Fibroblast of villous mesenchyme (primary cell): ENCODE measurements at regions not wholly inside any gene's neighbourhood (a gene's known extent, or its start where the extent isn't known, plus 50 kb on each side); places are given as distances from the start of the nearest gene placed in this dataset.

ENCODE experiments used
- DNase-seq: peaks from one replicate; pipeline ENCODE4 v3.0.0-alpha.2; 2010; ENCODE audit warnings: low read depth
- H3K4me3 ChIP-seq: 2 replicates; pipeline ENCODE4 v1.5.1; 2011; ENCODE audit warnings: low read depth, mild to moderate bottlenecking, low read length
- CTCF ChIP-seq: IDR thresholded peaks from 2 replicates; pipeline ENCODE4 v1.5.1; 2012; ENCODE audit warnings: low read depth, mild to moderate bottlenecking, low read length; ENCODE audit not compliant: insufficient read depth

GRCh38 chr2:14358339-14358738, 274.2 kb upstream of the LRATD1 start:
- no peak for DNase-seq
- TF ChIP-seq CTCF: no peak
- no peak overlapping the region for H3K4me3 ChIP-seq

- no peak overlapping the region for H3K4me3 ChIP-seq
- no peak for TF ChIP-seq CTCF
- DNase-seq: no peak
Measured at GRCh38 chr2:14358774-14359173, 273.7 kb upstream of the LRATD1 start.

GRCh38 chr2:14363137-14363536, 269.4 kb upstream of the LRATD1 start:
- H3K4me3 ChIP-seq: no peak overlapping the region
- DNase-seq: no peak
- no peak for TF ChIP-seq CTCF

GRCh38 chr2:14363976-14364375, 268.5 kb upstream of the LRATD1 start:
- no peak overlapping the region for H3K4me3 ChIP-seq
- no peak for TF ChIP-seq CTCF
- no peak for DNase-seq

GRCh38 chr2:14364471-14364870, 268.0 kb upstream of the LRATD1 start:
- no peak for DNase-seq
- H3K4me3 ChIP-seq: no peak overlapping the region
- no peak for TF ChIP-seq CTCF

- DNase-seq: no peak
- no peak overlapping the region for H3K4me3 ChIP-seq
- TF ChIP-seq CTCF: no peak
Measured at GRCh38 chr2:14385043-14385442, 247.5 kb upstream of the LRATD1 start.

GRCh38 chr2:14387332-14387731, 245.2 kb upstream of the LRATD1 start:
- DNase-seq: no peak
- H3K4me3 ChIP-seq: no peak overlapping the region
- no peak for TF ChIP-seq CTCF
